Activated CD4-positive, alpha-beta memory T cell treated with anti-CD3 and anti-CD28 coated beads for 36 hours (primary cell): ENCODE measurements at regions not wholly inside any gene's neighbourhood (a gene's known extent, or its start where the extent isn't known, plus 50 kb on each side); places are given as distances from the start of the nearest gene placed in this dataset.

ENCODE experiments used
- CTCF ChIA-PET: fragments of 350-600 bp; sonication (Branson Sonifier 250); formaldehyde crosslinking; loops from one replicate; lab custom pipeline; 2021; ENCODE audit warnings: antibody characterized with exemption, inconsistent platforms; lab: Charles Lee
- POLR2A ChIA-PET: fragments of 350-600 bp; sonication (Branson Sonifier 250); formaldehyde crosslinking; loops from one replicate; lab custom pipeline; 2021; ENCODE audit warnings: antibody characterized with exemption; lab: Charles Lee
- DNase-seq: peaks from one replicate; pipeline ENCODE4 v3.0.0-alpha.2; 2020
- H3K27ac Mint-ChIP-seq: one replicate; pipeline ENCODE4 v1.8.0; 2021; ENCODE audit warnings: mixed read lengths
- H3K27me3 Mint-ChIP-seq: one replicate; pipeline ENCODE4 v1.8.0; 2021; ENCODE audit warnings: mixed read lengths
- H3K36me3 Mint-ChIP-seq: one replicate; pipeline ENCODE4 v1.8.0; 2021; ENCODE audit warnings: mixed read lengths
- H3K4me1 Mint-ChIP-seq: one replicate; pipeline ENCODE4 v1.8.0; 2021; ENCODE audit warnings: low read depth, mixed read lengths
- H3K4me3 Mint-ChIP-seq: one replicate; pipeline ENCODE4 v1.8.0; 2021; ENCODE audit warnings: mild to moderate bottlenecking, mixed read lengths
- H3K9me3 Mint-ChIP-seq: one replicate; pipeline ENCODE4 v1.8.0; 2021; ENCODE audit warnings: mixed read lengths
- intact Hi-C: fragments of 100-400 bp; cut with micrococcal nuclease; formaldehyde crosslinking; loops from one replicate; pipeline ENCODE4 v1.15.1; 2023

DNA sequence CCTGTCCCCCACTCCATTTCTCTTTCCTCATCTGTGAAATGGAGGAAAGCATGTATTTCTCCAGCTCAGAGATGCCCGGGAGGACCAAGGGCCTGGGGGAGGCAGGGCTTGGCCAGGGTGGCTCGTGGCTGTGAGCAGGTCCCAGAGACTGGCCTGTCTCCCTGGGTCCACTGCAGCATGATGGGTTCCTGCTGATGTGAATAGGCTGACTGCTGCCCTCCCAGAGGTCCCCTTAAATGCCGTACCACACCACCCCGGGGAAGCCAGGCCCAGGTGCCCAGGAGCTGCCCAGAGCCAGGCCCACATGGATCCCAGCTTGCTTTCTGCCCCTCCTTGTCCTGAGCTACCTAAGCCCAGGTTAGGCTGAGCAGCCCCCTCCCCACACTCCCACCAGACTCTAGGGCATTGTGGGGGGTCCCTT is 158.2 kb upstream of the C14orf180 start:
- intact Hi-C loops = no loop called here
- no peaks in the 10 kb centered on the region for H3K36me3 Mint-ChIP-seq
- no peak for DNase-seq
- CTCF ChIA-PET = no interaction called here
- no peaks in the 10 kb centered on the region for H3K4me1 Mint-ChIP-seq
- no peak overlapping the region for H3K4me3 Mint-ChIP-seq
- H3K27me3 Mint-ChIP-seq = no peaks in the 10 kb centered on the region
- POLR2A ChIA-PET = no interaction called here
- H3K9me3 Mint-ChIP-seq = no peaks in the 10 kb centered on the region
- H3K27ac Mint-ChIP-seq = no peak overlapping the region

DNA sequence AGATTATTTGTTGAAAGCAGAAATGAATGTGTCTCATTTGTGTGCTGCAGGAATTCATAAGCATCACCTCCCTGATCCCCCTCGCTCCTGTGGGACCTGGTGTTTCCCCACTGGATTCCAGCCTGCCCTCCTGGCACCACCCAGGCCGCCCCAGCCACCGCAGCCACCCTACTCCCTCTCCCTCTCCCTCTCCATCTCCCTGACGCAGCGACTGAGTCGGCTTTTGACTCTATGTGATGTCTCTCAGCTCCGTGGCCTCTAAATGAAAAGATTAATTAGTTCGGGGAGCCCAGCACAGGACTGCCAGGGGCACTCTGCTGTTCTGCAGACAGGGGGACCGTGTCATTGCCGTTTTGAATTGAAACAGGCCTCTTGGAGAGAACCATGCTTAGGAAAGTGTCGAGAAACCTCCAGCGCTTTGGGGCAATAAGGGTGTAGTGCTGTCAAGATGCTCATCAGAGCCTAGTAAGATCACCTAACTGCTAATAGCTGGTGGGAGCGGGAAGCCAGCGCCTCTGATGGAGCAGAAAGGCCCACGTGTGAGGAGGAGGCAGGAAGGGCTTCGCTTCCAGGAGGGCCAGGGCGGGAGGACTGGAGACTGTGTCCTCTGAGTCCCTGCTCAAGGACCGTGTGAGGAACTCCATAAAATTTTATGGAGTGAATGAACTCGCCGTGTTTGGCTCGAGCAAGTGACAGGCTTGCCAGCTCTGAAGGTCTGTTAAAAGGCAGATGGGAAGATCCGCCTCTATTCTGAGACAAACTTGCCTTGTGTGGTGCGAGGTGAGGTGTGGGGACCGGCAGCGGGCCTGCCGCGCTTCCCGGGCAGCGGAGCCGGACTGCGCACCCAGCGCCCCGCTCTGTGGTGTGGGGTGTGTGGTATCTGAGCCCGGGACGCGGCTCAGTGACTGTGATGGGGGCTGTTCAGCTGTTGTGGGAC is 157.4 kb upstream of the C14orf180 start:
- Mint-ChIP-seq H3K27me3 (no peaks in the 10 kb centered on the region), H3K27ac (no peak overlapping the region), H3K4me3 (no peak overlapping the region), H3K4me1 (no peaks in the 10 kb centered on the region), H3K36me3 (no peaks in the 10 kb centered on the region), H3K9me3 (no peaks in the 10 kb centered on the region)
- intact Hi-C loops = no loop called here
- POLR2A ChIA-PET = no interaction called here
- peak; percentile 5 for DNase-seq
- CTCF ChIA-PET = no interaction called here

DNA sequence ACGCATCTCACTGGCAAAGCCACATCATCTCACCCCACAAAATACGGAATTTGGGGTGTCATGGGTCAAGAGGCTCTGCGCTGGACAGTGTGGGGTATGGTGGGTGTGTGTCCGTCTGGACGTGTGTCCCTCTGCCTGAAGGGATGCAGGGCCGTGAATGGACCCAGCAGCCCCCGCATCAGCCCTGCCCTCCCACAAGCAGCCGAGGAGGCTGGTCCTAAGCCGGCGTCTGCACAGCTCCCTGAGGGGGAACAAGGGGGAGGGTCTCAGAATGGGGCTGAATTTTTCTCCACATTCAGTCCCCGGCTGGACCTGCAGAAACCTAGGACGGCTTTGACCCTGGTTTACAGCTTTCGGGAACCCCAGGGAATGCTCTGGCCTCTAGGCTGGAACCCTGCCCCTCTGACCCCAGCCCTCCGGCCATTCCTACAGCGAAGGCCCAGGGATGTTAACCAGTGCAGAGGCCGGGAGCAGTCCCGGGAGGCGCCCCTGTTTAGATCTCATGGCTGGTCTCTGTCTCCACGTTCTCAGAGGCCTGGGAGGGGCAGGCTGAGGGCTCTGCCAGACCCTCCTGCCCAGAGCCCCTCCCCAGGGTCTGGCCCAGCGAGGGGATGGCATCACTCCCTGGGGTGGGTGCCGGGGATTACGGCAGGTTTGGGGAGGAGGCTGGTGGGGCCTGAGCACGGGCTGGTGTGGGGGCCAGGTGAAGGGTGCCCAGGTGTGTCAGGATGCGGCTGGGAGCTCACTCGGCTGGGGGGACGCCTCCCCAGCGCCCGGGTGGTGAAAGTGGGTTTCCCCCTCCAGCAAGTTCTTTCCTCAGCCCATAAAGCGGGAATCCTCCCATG is 156.5 kb upstream of the C14orf180 start:
- H3K9me3 Mint-ChIP-seq = no peaks in the 10 kb centered on the region
- H3K4me3 Mint-ChIP-seq = no peak overlapping the region
- no peak for DNase-seq
- no peak overlapping the region for H3K27ac Mint-ChIP-seq
- CTCF ChIA-PET = no interaction called here
- no peaks in the 10 kb centered on the region for H3K27me3 Mint-ChIP-seq
- H3K4me1 Mint-ChIP-seq = no peaks in the 10 kb centered on the region
- no peaks in the 10 kb centered on the region for H3K36me3 Mint-ChIP-seq
- intact Hi-C loops = no loop called here
- POLR2A ChIA-PET = no interaction called here

DNA sequence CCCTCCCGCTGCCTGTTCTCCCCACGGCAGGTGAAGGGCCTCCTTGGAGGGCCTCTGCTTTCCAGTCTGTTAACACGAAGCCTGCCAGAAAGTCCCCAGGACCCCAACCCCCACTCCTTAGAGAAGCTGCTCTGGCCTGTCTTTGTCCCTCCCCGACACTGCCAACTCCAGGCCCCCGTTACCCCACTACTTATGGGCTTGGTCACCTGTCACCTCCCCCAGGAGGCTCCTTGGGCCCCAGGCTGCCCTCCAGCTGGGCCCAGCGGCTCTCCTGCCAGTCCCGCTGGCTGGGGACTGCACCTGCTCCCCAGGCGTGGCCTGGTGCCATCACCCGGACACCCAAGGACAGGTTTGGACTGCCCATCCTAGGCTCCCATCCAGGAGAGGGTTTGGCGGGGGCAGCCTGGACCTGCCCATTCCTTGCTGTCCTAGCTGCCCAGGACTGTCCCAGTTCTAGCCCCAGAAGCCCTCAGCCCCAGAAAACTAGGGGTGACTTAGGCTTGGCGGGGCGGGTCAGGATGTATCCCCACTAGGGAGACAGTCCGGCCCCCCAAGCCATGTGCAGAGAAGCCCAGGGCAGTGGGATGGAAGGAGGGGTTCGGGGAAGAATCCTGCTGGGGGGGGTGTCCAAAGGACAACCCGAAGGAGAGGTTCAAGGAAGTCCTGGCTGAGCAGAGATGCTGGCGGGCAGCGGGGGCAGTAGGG is 155.7 kb upstream of the C14orf180 start:
- ChIA-PET POLR2A (no interaction called here), CTCF (no interaction called here)
- DNase-seq = peak; percentile 5
- intact Hi-C loops = no loop called here
- no peaks in the 10 kb centered on the region for H3K27me3 Mint-ChIP-seq
- H3K27ac Mint-ChIP-seq = no peak overlapping the region
- H3K4me1 Mint-ChIP-seq = no peaks in the 10 kb centered on the region
- H3K9me3 Mint-ChIP-seq = no peaks in the 10 kb centered on the region
- no peaks in the 10 kb centered on the region for H3K36me3 Mint-ChIP-seq
- H3K4me3 Mint-ChIP-seq = no peak overlapping the region

DNA sequence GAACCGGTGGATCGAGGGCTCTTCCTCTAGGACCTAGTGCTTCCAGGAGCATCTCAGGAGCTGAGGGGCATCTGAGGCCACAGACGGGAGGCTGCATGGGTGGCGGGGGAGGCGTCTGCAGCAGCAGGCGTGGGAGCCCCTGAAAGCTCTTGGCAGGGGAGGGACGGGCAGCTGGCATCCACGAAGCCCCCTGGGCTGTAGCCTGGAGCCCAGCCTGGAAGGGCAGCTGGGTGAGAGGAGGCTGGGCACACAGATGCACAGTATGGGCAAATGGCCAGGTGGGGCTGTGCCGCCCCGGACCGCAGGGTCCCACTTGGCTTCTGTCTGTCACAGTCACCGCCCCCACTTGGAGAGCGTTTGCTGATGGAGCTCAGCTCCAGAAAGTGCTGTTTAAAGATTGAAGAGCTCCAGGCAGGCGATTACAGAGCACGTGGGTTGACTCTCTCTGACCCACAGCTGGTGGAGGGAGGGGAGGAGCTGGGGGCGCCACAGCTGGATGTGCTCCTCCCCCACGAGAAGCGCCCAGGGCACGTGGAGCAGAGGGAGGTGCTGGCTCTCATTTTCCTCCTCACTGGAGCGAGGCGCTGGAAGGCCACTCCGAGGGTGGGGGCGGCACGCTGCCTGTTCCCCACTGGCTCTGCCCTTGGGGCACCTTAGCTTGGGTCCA is 155.0 kb upstream of the C14orf180 start:
- intact Hi-C loops = no loop called here
- no peaks in the 10 kb centered on the region for H3K27me3 Mint-ChIP-seq
- H3K9me3 Mint-ChIP-seq = no peaks in the 10 kb centered on the region
- POLR2A ChIA-PET = no interaction called here
- CTCF ChIA-PET = no interaction called here
- H3K36me3 Mint-ChIP-seq = no peaks in the 10 kb centered on the region
- peak; percentile 5 for DNase-seq
- H3K4me1 Mint-ChIP-seq = no peaks in the 10 kb centered on the region
- no peak overlapping the region for H3K4me3 Mint-ChIP-seq
- no peak overlapping the region for H3K27ac Mint-ChIP-seq

DNA sequence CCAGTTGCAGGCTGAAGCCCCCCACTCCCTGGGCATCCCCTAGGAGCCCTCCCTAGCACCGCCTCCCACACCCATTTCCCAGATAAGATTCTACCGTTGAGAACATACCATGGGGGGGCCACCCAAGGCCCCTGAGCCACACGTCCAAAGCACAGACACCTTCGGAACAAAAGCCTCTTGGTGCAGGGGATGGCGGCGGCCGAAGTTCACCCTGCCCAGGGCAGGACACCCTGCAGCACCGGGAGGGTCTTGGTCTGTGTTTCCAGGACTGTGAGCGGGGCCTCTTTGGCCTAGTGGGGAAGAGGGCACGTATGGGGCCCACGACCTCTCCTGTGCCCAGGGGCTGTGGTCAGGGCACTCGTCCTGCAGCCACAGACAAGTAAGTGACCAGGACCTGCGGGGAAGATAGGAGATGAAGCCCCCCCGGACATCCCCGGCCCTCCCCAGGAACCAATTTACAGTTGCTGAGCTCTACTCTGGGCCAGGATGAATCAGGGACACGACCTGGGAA is 154.3 kb upstream of the C14orf180 start:
- ChIA-PET POLR2A (no interaction called here), CTCF (no interaction called here)
- no peaks in the 10 kb centered on the region for H3K4me1 Mint-ChIP-seq
- intact Hi-C loops = no loop called here
- no peak overlapping the region for H3K4me3 Mint-ChIP-seq
- no peaks in the 10 kb centered on the region for H3K36me3 Mint-ChIP-seq
- peak; percentile 5 for DNase-seq
- no peaks in the 10 kb centered on the region for H3K27me3 Mint-ChIP-seq
- no peaks in the 10 kb centered on the region for H3K9me3 Mint-ChIP-seq
- no peak overlapping the region for H3K27ac Mint-ChIP-seq

DNA sequence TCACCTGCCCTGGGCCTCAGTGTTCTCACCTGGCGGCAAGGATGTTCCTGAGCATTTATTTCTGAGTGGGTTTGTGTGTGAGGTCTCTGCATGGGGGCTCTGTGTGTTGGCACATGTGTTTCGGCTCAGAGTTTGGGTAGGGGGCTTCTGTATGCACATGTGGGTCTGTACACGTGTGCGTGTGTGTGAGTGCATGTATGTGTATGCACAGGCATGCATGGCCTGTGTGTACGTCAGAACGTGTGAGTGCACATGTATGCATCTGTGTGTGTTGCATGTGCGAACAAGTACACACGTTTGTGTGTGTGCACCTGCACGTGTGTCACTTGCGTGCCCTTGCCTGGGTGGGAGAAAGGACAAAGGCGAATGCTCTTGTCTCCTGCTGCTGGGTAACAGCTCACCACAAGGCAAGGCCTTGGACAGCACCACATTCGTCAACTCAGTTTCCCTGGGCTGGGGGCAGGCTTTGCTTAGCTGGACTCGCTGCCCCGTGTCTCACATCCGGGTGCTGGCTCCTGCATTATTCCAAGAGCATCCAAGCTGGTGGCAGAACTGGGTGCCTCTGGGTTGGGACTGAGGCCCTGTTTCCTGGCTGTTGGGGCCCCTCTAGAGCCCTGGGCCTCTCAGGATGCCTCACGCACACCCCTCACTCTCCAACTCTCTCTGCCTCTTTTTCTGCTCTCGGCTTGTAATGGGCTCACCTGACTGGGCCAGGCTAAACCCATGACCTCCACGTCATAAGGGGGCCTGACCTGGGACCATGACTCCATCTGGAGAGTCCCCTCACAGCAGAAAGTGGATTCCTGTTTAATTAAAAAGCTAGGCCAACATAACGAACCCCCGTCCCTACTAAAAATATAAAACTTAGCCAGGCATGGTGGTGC is 153.6 kb upstream of the C14orf180 start:
- Mint-ChIP-seq H3K4me1 (no peaks in the 10 kb centered on the region), H3K4me3 (no peak overlapping the region), H3K36me3 (no peaks in the 10 kb centered on the region), H3K27me3 (peaks cover 5% of the 10 kb centered on the region), H3K27ac (no peak overlapping the region), H3K9me3 (no peaks in the 10 kb centered on the region)
- DNase-seq = peak; percentile 6
- CTCF ChIA-PET = no interaction called here
- POLR2A ChIA-PET = no interaction called here
- intact Hi-C loops = no loop called here

DNA sequence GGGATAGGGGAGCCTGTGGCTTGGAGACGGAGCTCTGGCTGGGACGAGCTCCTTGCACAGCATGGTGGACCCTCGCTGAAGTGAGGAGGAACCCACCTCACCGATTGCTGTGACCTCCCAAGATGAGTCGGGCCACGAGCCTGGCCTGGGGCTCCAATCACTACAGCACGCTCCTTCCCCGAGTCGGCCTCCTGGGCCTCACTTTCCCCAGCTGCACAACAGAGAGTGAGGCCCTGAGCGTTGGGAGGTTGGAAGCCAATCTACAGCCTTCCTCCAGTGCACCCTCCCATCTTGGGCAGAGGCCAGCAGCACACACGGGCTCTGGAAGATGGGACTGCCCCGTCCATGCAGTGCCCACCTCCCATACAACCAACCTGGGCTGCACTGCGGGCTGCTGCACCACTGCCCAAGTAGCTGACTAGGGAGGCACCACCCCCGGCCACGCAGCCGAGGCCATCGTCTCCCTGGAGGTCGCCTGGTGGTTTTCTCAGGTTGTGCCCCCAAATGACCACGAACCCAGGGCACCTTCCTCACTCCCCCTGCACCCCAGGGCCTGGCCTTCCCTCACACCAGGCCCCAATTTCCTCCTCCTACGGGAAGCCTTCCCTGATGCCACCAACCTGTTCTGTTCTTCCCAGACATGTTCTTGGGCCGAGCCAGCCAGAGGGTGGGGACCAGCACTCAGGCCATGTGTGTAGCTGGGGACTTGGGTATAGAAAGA is 152.3 kb upstream of the C14orf180 start:
- H3K27me3 Mint-ChIP-seq = peaks cover 5% of the 10 kb centered on the region
- H3K27ac Mint-ChIP-seq = no peak overlapping the region
- ChIA-PET POLR2A (no interaction called here), CTCF (no interaction called here)
- no peak for DNase-seq
- H3K36me3 Mint-ChIP-seq = no peaks in the 10 kb centered on the region
- H3K9me3 Mint-ChIP-seq = no peaks in the 10 kb centered on the region
- H3K4me1 Mint-ChIP-seq = no peaks in the 10 kb centered on the region
- no peak overlapping the region for H3K4me3 Mint-ChIP-seq
- intact Hi-C loops = no loop called here

DNA sequence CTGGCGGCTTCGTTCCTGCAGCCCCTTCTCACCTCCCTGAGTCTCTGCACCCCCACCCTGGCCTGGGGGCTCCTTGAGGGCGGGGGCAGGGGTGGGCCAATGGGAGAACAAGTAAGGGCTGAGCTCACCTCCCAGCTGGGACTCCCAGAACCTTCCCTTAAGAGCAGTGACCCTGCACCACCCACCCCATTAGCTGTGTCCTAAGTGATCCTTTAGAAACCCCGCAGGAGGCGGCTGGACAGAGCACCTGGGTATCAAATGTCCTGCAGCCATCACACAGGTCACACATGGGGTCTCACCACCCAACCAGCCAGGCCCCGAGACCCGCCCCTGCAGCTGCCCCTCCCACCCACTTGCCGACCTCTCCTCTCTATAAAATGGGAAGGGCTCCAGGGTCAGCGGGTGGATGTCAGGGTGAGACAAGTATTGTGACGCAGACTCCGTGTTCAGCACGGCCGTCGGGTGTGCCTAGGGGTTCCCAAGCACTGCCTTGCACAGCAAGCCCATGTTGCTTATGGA is 151.2 kb upstream of the C14orf180 start:
- intact Hi-C loops = no loop called here
- Mint-ChIP-seq H3K4me1 (no peaks in the 10 kb centered on the region), H3K4me3 (no peak overlapping the region), H3K9me3 (no peaks in the 10 kb centered on the region), H3K27ac (no peak overlapping the region), H3K27me3 (peaks cover 5% of the 10 kb centered on the region), H3K36me3 (no peaks in the 10 kb centered on the region)
- POLR2A ChIA-PET = no interaction called here
- no peak for DNase-seq
- CTCF ChIA-PET = no interaction called here

DNA sequence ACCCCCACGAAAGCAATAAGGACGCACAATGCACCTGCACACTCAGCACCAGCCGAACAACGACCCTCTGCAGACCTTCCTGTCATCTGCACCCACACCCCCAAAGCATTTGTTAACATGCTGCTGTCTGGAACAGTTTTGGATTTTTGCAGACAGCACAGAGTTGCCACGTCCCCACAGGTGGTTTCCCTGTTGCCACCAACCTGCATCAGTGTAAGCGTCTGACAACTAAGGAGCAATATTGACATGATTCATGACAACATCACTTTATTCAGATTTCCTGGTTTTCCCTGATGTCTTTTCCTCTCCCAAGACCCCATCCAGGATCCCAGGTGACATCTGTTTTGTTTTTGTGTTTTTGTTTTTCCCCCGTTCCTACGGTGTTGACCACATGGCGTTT is 150.7 kb upstream of the C14orf180 start:
- intact Hi-C loops = no loop called here
- Mint-ChIP-seq H3K4me3 (no peak overlapping the region), H3K4me1 (no peaks in the 10 kb centered on the region), H3K36me3 (no peaks in the 10 kb centered on the region), H3K27ac (no peak overlapping the region), H3K27me3 (peaks cover 5% of the 10 kb centered on the region), H3K9me3 (no peaks in the 10 kb centered on the region)
- no peak for DNase-seq
- ChIA-PET POLR2A (no interaction called here), CTCF (no interaction called here)
